A673 (cell line): ENCODE measurements at regions not wholly inside any gene's neighbourhood (a gene's known extent, or its start where the extent isn't known, plus 50 kb on each side); places are given as distances from the start of the nearest gene placed in this dataset.

ENCODE experiments used
- BruUV-seq: library from RNA; stranded (reverse); fragments of 400-500 nt; replicated peaks from 2 replicates; lab custom pipeline; 2021; lab: Mats Ljungman, UMichigan
- CTCF ChIA-PET: fragments of 300-600 bp; sonication (Branson Sonifier 250); formaldehyde crosslinking; loops from one replicate; lab custom pipeline; 2022; ENCODE audit warnings: antibody characterized with exemption; lab: Charles Lee
- POLR2A ChIA-PET: fragments of 300-600 bp; sonication (Branson Sonifier 250); formaldehyde crosslinking; loops from one replicate; lab custom pipeline; 2022; ENCODE audit warnings: antibody characterized with exemption; ENCODE audit not compliant: low non-redundant PET; lab: Charles Lee
- DNase-seq: peaks from one replicate; pipeline ENCODE4 v3.0.0-alpha.2; 2015; ENCODE audit warnings: low spot score
- H3K27ac ChIP-seq: fragments of 200-600 bp; sonication (generic); 2 replicates; pipeline ENCODE4 v1.5.1; 2016; ENCODE audit warnings: mixed run types, low read depth, mild to moderate bottlenecking, mixed read lengths, antibody characterized with exemption, low read length; ENCODE audit not compliant: poor library complexity, severe bottlenecking
- H3K27me3 ChIP-seq: fragments of 200-600 bp; sonication (generic); replicated peaks from 2 replicates; pipeline ENCODE4 v1.6.1; 2017; ENCODE audit warnings: mixed run types, low read depth, mild to moderate bottlenecking, mixed read lengths, antibody characterized with exemption, low read length; ENCODE audit not compliant: insufficient read depth, poor library complexity
- H3K36me3 ChIP-seq: fragments of 200-600 bp; sonication (generic); 2 replicates; pipeline ENCODE4 v1.6.1; 2016; ENCODE audit warnings: mixed run types, mild to moderate bottlenecking, mixed read lengths, antibody characterized with exemption, low read length; ENCODE audit not compliant: insufficient read depth, poor library complexity, severe bottlenecking
- H3K4me1 ChIP-seq: fragments of 200-600 bp; sonication (generic); 2 replicates; pipeline ENCODE4 v1.6.1; 2017; ENCODE audit warnings: mixed run types, mild to moderate bottlenecking, mixed read lengths, antibody characterized with exemption, low read length; ENCODE audit not compliant: insufficient read depth, poor library complexity, severe bottlenecking
- H3K4me3 ChIP-seq: fragments of 200-600 bp; sonication (generic); 2 replicates; pipeline ENCODE4 v1.5.1; 2016; ENCODE audit warnings: low read depth, mixed run types, mild to moderate bottlenecking, mixed read lengths, low read length; ENCODE audit not compliant: poor library complexity, severe bottlenecking
- H3K9me3 ChIP-seq: fragments of 200-600 bp; sonication (generic); 2 replicates; pipeline ENCODE4 v1.6.1; 2016; ENCODE audit warnings: mixed run types, low read depth, mild to moderate bottlenecking, mixed read lengths, antibody characterized with exemption, low read length; ENCODE audit not compliant: poor library complexity, severe bottlenecking
- EZH2 ChIP-seq: fragments of 200-600 bp; sonication (generic); IDR thresholded peaks from 2 replicates; pipeline ENCODE4 v1.6.1; 2017; ENCODE audit warnings: borderline replicate concordance, low read depth, mild to moderate bottlenecking, mixed read lengths, antibody characterized with exemption, low read length; ENCODE audit not compliant: poor library complexity, severe bottlenecking
- intact Hi-C: fragments of 100-400 bp; cut with micrococcal nuclease; formaldehyde crosslinking; loops from one replicate; pipeline ENCODE4 v1.10.0; 2022; ENCODE audit not compliant: unreplicated experiment
- TF ChIP-seq, protein P1 (sequence below): fragments of 300-800, 200-600 bp; sonication (generic); conservative IDR thresholded peaks from 2 replicates; pipeline ENCODE4 v1.5.1; 2017; ENCODE audit warnings: low read depth, mild to moderate bottlenecking, antibody characterized with exemption, low read length, moderate library complexity, mixed read lengths

- no peak for DNase-seq
- H3K27ac ChIP-seq, result no peak overlapping the region
- POLR2A ChIA-PET, result no interaction called here
- no peaks in the 10 kb centered on the region for H3K36me3 ChIP-seq
- TF ChIP-seq, protein P1, sequence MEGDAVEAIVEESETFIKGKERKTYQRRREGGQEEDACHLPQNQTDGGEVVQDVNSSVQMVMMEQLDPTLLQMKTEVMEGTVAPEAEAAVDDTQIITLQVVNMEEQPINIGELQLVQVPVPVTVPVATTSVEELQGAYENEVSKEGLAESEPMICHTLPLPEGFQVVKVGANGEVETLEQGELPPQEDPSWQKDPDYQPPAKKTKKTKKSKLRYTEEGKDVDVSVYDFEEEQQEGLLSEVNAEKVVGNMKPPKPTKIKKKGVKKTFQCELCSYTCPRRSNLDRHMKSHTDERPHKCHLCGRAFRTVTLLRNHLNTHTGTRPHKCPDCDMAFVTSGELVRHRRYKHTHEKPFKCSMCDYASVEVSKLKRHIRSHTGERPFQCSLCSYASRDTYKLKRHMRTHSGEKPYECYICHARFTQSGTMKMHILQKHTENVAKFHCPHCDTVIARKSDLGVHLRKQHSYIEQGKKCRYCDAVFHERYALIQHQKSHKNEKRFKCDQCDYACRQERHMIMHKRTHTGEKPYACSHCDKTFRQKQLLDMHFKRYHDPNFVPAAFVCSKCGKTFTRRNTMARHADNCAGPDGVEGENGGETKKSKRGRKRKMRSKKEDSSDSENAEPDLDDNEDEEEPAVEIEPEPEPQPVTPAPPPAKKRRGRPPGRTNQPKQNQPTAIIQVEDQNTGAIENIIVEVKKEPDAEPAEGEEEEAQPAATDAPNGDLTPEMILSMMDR, result no peak
- no peak for TF ChIP-seq EZH2
- intact Hi-C loops, result no loop called here
- H3K4me1 ChIP-seq, result no peaks in the 10 kb centered on the region
- H3K9me3 ChIP-seq, result no peaks in the 10 kb centered on the region
- CTCF ChIA-PET, result no interaction called here
- BruUV-seq, result no TSS peak
- no peak overlapping the region for H3K4me3 ChIP-seq
- H3K27me3 ChIP-seq, result no peaks in the 10 kb centered on the region
Observed at GRCh38 chr2:111688482-111688881, 195.5 kb downstream of the ANAPC1 start.

- ChIA-PET CTCF (no interaction called here), POLR2A (no interaction called here)
- H3K4me1 ChIP-seq, result no peaks in the 10 kb centered on the region
- H3K36me3 ChIP-seq, result no peaks in the 10 kb centered on the region
- no peaks in the 10 kb centered on the region for H3K27me3 ChIP-seq
- TF ChIP-seq, protein P1, result no peak
- no peak for TF ChIP-seq EZH2
- no peak overlapping the region for H3K4me3 ChIP-seq
- no peak overlapping the region for H3K27ac ChIP-seq
- no peaks in the 10 kb centered on the region for H3K9me3 ChIP-seq
- BruUV-seq, result no TSS peak
- intact Hi-C loops, result no loop called here
- DNase-seq, result no peak
Observed at GRCh38 chr2:111689174-111689573, 194.8 kb downstream of the ANAPC1 start.

- intact Hi-C loops, result loop anchor here (10.0 kb wide), 1 partner anchor 65 kb away; no protein-coding TSS in a partner anchor
- TF ChIP-seq, protein P1, result no peak
- no peak for TF ChIP-seq EZH2
- no peaks in the 10 kb centered on the region for H3K36me3 ChIP-seq
- H3K27me3 ChIP-seq, result no peaks in the 10 kb centered on the region
- no peak for DNase-seq
- ChIA-PET CTCF (interaction anchor here (0.6 kb wide), 1 partner anchor 9 kb away, joined by 3 read pairs; no protein-coding TSS in a partner anchor), POLR2A (no interaction called here)
- peaks cover 5% of the 10 kb centered on the region for H3K9me3 ChIP-seq
- H3K4me1 ChIP-seq, result no peaks in the 10 kb centered on the region
- BruUV-seq, result no TSS peak
- H3K4me3 ChIP-seq, result no peak overlapping the region
- H3K27ac ChIP-seq, result no peak overlapping the region
Observed at GRCh38 chr2:111689941-111690340, 194.1 kb downstream of the ANAPC1 start.
